Pancreas (tissue), 10 donors: ENCODE measurements at regions not wholly inside any gene's neighbourhood (a gene's known extent, or its start where the extent isn't known, plus 50 kb on each side); places are given as distances from the start of the nearest gene placed in this dataset.

ENCODE experiments used
- ATAC-seq, 4 donors: fragments of 200-7000 bp; cut with Tn5 transposase; one replicate each; pipeline versions ENCODE4 v1.8.0 to v1.9.1; 2020; ENCODE audit warnings: mild to moderate bottlenecking in 4 of 4, moderate library complexity in 4 of 4
- DNase-seq, 6 donors: peaks; one replicate each; pipeline ENCODE4 v3.0.0-alpha.2; 2020
- FAIRE-seq: peaks from 2 replicates; lab custom pipeline; 2012; peaks lifted over from hg19 to GRCh38; lab: Jason Lieb, UNC
- H3K27ac ChIP-seq, 4 donors: fragments of 200-600 bp; sonication (generic); 1 replicate in 3 of 4; 2 replicates in 1 of 4; pipeline versions ENCODE4 v1.5.0 to v1.8.0; 2020
- H3K27me3 ChIP-seq, 4 donors: fragments of 200-600 bp; one replicate each; pipeline ENCODE4 v1.8.0; 2021
- H3K36me3 ChIP-seq, 3 donors: fragments of 200-600 bp; sonication (generic) in 1 of 3; one replicate each; pipeline versions ENCODE4 v1.5.0 to v1.8.0; 2020 to 2021
- H3K4me1 ChIP-seq, 3 donors: fragments of 200-600 bp; one replicate each; pipeline ENCODE4 v1.8.0; 2021
- H3K4me3 ChIP-seq, 4 donors: fragments of 200-600 bp; sonication (generic) in 2 of 4; one replicate each; pipeline versions ENCODE4 v1.5.0 to v1.8.0; 2020 to 2021
- H3K9me3 ChIP-seq, 4 donors: fragments of 200-600 bp; one replicate each; pipeline ENCODE4 v1.8.0; 2021
- WGBS, 2 donors: extraction: QIAGEN DNeasy Blood & Tissue Kit; methylation state at CpG; one replicate each; pipeline ENCODE4 v1.1.7; 2013; 5-methylcytosine and 5-hydroxymethylcytosine counted together
- intact Hi-C, 3 donors: fragments of 100-400 bp; cut with DNase I; formaldehyde crosslinking; loops; one replicate each; pipeline versions ENCODE4 v1.11.1 to v1.14.2; 2022
- TF ChIP-seq, protein P1 (sequence below), 4 donors: fragments of 200-600 bp; sonication (generic) in 3 of 4; IDR thresholded peaks; one replicate each; pipeline versions ENCODE4 v1.5.0 to v1.8.0; 2021; ENCODE audit warnings: antibody characterized with exemption in 4 of 4
- donor health status: healthy with polysubstance abuse.
- donor health status: DM: no; HTN: no; CAD: no; lungs with moderate emphysema.
- donor health status: DM: no; HTN: no; CAD: no.
- donor health status: control.
- donor health status: control.
- donor health status: Bipolar disorder and iron deficiency.
- donor health status: DM: yes; HTN: yes; CAD: no.
- donor health status: DM: no; HTN: no; CAD: no.
- donor health status: DM: no; HTN: no; CAD: no.
- donor health status: DM: yes; HTN: yes; CAD: no.

DNA sequence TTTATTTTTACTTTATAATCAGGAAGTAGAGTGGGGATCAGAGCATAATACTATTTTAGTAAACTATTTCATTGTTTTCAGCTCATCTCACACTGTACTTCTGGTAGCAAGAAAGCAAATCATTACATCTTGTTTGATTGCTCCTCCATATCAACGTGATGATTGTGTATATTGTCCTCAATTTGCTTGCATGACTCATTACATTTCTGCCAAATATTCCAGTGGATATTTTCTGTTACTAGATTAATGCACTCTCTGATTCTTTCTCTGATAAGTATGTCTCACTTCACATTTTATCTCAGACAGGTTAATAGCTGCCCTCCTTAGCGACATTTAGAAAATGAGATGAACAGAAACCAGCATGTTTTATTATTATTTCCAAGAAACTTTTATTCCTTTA lies 1145.3 kb downstream of the OTOL1 start:
- no peaks in the 10 kb centered on the region for H3K27me3 ChIP-seq
- no peaks in the 10 kb centered on the region for H3K4me1 ChIP-seq
- ATAC-seq (no peak), DNase-seq (no peak), FAIRE-seq (no peak)
- H3K36me3 ChIP-seq: no peaks in the 10 kb centered on the region
- WGBS, 2 donors: 39% methylated on average over 2 of the region's 2 CpGs
- TF ChIP-seq, protein P1, sequence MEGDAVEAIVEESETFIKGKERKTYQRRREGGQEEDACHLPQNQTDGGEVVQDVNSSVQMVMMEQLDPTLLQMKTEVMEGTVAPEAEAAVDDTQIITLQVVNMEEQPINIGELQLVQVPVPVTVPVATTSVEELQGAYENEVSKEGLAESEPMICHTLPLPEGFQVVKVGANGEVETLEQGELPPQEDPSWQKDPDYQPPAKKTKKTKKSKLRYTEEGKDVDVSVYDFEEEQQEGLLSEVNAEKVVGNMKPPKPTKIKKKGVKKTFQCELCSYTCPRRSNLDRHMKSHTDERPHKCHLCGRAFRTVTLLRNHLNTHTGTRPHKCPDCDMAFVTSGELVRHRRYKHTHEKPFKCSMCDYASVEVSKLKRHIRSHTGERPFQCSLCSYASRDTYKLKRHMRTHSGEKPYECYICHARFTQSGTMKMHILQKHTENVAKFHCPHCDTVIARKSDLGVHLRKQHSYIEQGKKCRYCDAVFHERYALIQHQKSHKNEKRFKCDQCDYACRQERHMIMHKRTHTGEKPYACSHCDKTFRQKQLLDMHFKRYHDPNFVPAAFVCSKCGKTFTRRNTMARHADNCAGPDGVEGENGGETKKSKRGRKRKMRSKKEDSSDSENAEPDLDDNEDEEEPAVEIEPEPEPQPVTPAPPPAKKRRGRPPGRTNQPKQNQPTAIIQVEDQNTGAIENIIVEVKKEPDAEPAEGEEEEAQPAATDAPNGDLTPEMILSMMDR (IDR thresholded peaks at IDR 0.05): no peak
- intact Hi-C loops: no loop called here
- no peaks in the 10 kb centered on the region for H3K9me3 ChIP-seq
- no peak overlapping the region for H3K4me3 ChIP-seq
- no peak overlapping the region for H3K27ac ChIP-seq

DNA sequence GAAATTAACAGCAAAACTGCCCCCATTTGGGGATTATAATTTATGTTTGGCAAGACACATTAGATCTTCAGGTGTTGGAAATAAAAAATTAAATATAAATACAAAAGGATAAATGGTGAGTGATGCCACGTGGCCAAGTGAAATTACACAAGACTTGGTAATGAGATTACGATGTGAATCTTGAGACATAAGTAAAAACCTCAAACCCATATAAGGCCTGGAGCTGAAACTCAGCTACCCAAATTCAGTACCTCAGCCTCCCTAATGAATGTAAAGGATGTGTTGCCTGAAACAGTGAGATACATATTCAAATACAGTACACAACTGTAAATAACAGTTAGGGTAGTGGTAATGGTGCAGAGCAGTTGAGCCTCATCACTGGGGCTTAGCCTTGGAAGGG lies 1146.6 kb downstream of the OTOL1 start:
- DNase-seq (no peak), ATAC-seq (no peak), FAIRE-seq (no peak)
- intact Hi-C loops: no loop called here
- H3K27me3 ChIP-seq: no peaks in the 10 kb centered on the region
- no peaks in the 10 kb centered on the region for H3K4me1 ChIP-seq
- TF ChIP-seq, protein P1 (IDR thresholded peaks at IDR 0.05): no peak
- H3K4me3 ChIP-seq: no peak overlapping the region
- H3K27ac ChIP-seq: no peak overlapping the region
- H3K36me3 ChIP-seq: no peaks in the 10 kb centered on the region
- no peaks in the 10 kb centered on the region for H3K9me3 ChIP-seq
- 16 to 49% methylated on average over 2 of the region's 2 CpGs for WGBS, 2 donors

DNA sequence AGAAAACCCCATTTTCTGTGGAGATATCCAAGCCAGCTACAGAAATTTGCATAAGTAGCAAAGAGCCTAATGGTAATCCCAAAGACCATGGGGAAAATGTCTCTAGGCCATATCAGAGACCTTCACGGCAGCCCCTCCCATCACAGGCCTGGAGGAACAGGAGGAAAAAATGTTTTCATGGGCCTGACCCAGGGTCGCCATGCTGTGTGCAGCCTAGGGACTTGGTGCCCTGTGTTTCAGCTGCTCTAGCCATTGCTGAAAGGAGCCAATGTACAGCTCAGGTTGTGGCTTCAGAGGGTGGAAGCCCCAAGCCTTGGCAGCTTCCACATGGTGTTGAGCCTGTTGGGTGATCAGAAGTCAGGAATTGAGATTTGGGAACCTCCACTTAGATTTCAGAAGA lies 1150.7 kb downstream of the OTOL1 start:
- no peak overlapping the region for H3K4me3 ChIP-seq
- WGBS, 2 donors: 26 to 29% methylated on average over 2 of the region's 2 CpGs
- DNase-seq: no peak
- no peak for FAIRE-seq
- H3K27me3 ChIP-seq: no peaks in the 10 kb centered on the region
- no peak for ATAC-seq
- no peaks in the 10 kb centered on the region for H3K9me3 ChIP-seq
- H3K36me3 ChIP-seq: no peaks in the 10 kb centered on the region
- TF ChIP-seq, protein P1 (IDR thresholded peaks at IDR 0.05): no peak
- H3K4me1 ChIP-seq: no peaks in the 10 kb centered on the region
- no peak overlapping the region for H3K27ac ChIP-seq
- intact Hi-C loops: no loop called here

DNA sequence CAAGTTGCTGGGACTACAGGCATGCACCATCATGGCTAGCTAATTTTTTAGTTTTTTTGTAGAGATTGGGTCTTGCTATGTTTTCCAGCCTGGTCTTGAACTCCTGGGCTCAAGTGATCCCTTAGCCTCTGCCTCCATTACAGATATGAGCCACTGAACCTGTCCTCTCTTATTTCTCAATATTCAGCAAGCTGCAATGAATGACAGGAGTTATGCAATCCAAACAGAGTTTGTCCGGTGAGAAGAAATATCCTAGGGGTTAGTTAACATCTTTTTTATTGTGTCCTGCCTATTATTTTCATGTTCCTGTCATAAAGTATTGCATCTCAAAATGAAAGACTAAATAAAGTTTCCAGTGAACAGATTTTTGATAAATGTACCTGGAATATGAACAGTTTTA lies 1161.4 kb downstream of the OTOL1 start:
- no peak for FAIRE-seq
- Histone ChIP-seq H3K9me3 (no peaks in the 10 kb centered on the region), H3K36me3 (no peaks in the 10 kb centered on the region), H3K27me3 (no peaks in the 10 kb centered on the region), H3K4me3 (no peak overlapping the region), H3K27ac (no peak overlapping the region), H3K4me1 (no peaks in the 10 kb centered on the region)
- 39 to 52% methylated on average over 1 of the region's 1 CpG for WGBS, 2 donors
- DNase-seq: no peak
- no peak for ATAC-seq
- TF ChIP-seq, protein P1 (IDR thresholded peaks at IDR 0.05): no peak
- intact Hi-C loops: no loop called here

DNA sequence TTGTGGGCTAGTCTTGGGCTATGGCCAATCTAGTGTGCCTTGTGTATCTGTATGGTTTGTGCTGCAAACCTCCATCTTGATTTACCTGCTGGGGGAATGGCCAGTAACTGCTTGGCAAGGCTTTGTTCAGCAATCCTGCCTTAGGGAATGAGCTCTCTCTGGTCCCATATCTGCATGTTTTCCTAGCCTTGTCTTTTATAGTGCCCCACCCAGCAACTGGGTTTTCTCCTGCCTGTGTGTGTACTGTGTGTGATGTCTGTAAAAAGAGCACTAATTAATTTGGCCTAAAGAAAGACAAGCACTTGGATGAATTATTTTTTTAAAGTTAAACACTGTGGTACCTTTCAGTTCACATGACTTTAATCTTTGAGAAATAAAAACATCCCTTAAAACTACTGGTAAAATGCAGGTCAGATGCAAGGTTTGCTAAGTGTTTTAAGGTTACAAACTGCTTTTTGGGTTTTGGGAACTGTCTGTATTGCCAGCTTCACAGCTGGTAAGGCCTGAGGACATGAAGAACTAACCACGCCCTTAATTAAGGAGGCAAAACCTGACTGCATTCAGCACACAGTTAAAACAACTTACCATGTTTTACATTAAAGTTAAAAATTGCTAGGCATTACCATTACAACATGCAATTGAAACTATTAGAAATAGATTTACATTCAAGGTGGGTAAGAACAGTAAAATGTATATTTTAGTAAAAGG lies 1169.2 kb downstream of the OTOL1 start:
- FAIRE-seq (no peak), DNase-seq (no peak), ATAC-seq (no peak)
- no peak overlapping the region for H3K4me3 ChIP-seq
- H3K36me3 ChIP-seq: no peaks in the 10 kb centered on the region
- TF ChIP-seq, protein P1 (IDR thresholded peaks at IDR 0.05): no peak
- no peaks in the 10 kb centered on the region for H3K4me1 ChIP-seq
- H3K27ac ChIP-seq: no peak overlapping the region
- intact Hi-C loops: no loop called here
- WGBS, 2 donors: 69 to 81% methylated on average over 1 of the region's 1 CpG
- no peaks in the 10 kb centered on the region for H3K9me3 ChIP-seq
- H3K27me3 ChIP-seq: no peaks in the 10 kb centered on the region
